Neural cell (in vitro differentiated cells): ENCODE measurements at regions not wholly inside any gene's neighbourhood (a gene's known extent, or its start where the extent isn't known, plus 50 kb on each side); places are given as distances from the start of the nearest gene placed in this dataset.

Source experiments
- CTCF ChIP-seq: fragments of 450-650 bp; IDR thresholded peaks from 2 replicates; pipeline ENCODE4 v1.5.1; 2014; ENCODE audit warnings: antibody characterized with exemption, mild to moderate bottlenecking, moderate library complexity; ENCODE audit not compliant: poor library complexity, severe bottlenecking
- EP300 ChIP-seq: fragments of 450-650 bp; conservative IDR thresholded peaks from 2 replicates; pipeline ENCODE4 v1.6.1; 2014; ENCODE audit warnings: antibody characterized with exemption, mild to moderate bottlenecking, moderate library complexity; ENCODE audit not compliant: poor library complexity, severe bottlenecking
- EZH2 ChIP-seq: fragments of 200-600, 300-800 bp; shearing (Covaris generic), sonication (generic); IDR thresholded peaks from 2 replicates; pipeline ENCODE4 v1.6.1; 2014; ENCODE audit warnings: antibody characterized with exemption, low read length, borderline replicate concordance, mild to moderate bottlenecking; ENCODE audit not compliant: insufficient read depth, poor library complexity, severe bottlenecking
- MXI1 ChIP-seq: fragments of 450-650 bp; conservative IDR thresholded peaks from 2 replicates; pipeline ENCODE4 v1.6.1; 2014; ENCODE audit warnings: antibody characterized with exemption, mild to moderate bottlenecking; ENCODE audit not compliant: poor library complexity, severe bottlenecking
- POLR2AphosphoS5 ChIP-seq: IDR thresholded peaks from 2 replicates; pipeline ENCODE4 v1.6.1; 2012
- RAD21 ChIP-seq: fragments of 450-650 bp; conservative IDR thresholded peaks from 2 replicates; pipeline ENCODE4 v1.6.1; 2014; ENCODE audit warnings: antibody characterized with exemption, mild to moderate bottlenecking, moderate library complexity
- SMC3 ChIP-seq: fragments of 450-650 bp; conservative IDR thresholded peaks from 2 replicates; pipeline ENCODE4 v1.6.1; 2014; ENCODE audit warnings: antibody characterized with exemption, mild to moderate bottlenecking, moderate library complexity; ENCODE audit not compliant: poor library complexity
- TAF1 ChIP-seq: IDR thresholded peaks from 2 replicates; pipeline ENCODE4 v1.6.1; 2012; ENCODE audit warnings: low read depth

GRCh38 chr2:75360945-75361344 is 161.6 kb upstream of the TACR1 start:
- TF ChIP-seq CTCF (no peak), TAF1 (no peak), EZH2 (no peak), SMC3 (no peak), MXI1 (no peak), RAD21 (no peak), POLR2AphosphoS5 (no peak), EP300 (no peak)
